Small intestine (tissue), 7 donors: ENCODE measurements at regions not wholly inside any gene's neighbourhood (a gene's known extent, or its start where the extent isn't known, plus 50 kb on each side); places are given as distances from the start of the nearest gene placed in this dataset.

Experiments
- DNase-seq, 2 donors: peaks; one replicate each; pipeline versions ENCODE4 v3.0.0 to v3.0.0-alpha.2; 2013
- FAIRE-seq: peaks from 2 replicates; lab custom pipeline; 2012; peaks lifted over from hg19 to GRCh38; lab: Jason Lieb, UNC
- H3K27ac ChIP-seq, 3 donors: one replicate each; pipeline ENCODE4 v1.5.1; 2013; ENCODE audit warnings: low read length in 2 of 3, mild to moderate bottlenecking in 2 of 3, control low read depth in 1 of 3, inconsistent platforms in 1 of 3, low read depth in 1 of 3, moderate library complexity in 1 of 3
- H3K27me3 ChIP-seq, 3 donors: one replicate each; pipeline ENCODE4 v1.6.1; 2013; ENCODE audit warnings: low read length in 3 of 3, inconsistent platforms in 1 of 3; ENCODE audit not compliant: control insufficient read depth in 3 of 3, insufficient read depth in 3 of 3
- H3K36me3 ChIP-seq, 3 donors: one replicate each; pipeline ENCODE4 v1.6.1; 2013; ENCODE audit warnings: low read length in 3 of 3, inconsistent platforms in 1 of 3, low read depth in 1 of 3, mild to moderate bottlenecking in 1 of 3, moderate library complexity in 1 of 3; ENCODE audit not compliant: control insufficient read depth in 3 of 3, insufficient read depth in 2 of 3
- H3K4me1 ChIP-seq, 3 donors: one replicate each; pipeline ENCODE4 v1.6.1; 2013; ENCODE audit warnings: low read length in 2 of 3, inconsistent platforms in 1 of 3, low read depth in 1 of 3, mild to moderate bottlenecking in 1 of 3, moderate library complexity in 1 of 3; ENCODE audit not compliant: control insufficient read depth in 3 of 3, insufficient read depth in 2 of 3
- H3K4me3 ChIP-seq, 3 donors: one replicate each; pipeline ENCODE4 v1.5.1; 2013; ENCODE audit warnings: low read length in 3 of 3, control low read depth in 1 of 3, inconsistent platforms in 1 of 3, low read depth in 1 of 3, mild to moderate bottlenecking in 1 of 3, moderate library complexity in 1 of 3
- H3K9me3 ChIP-seq, 2 donors: one replicate each; pipeline ENCODE4 v1.6.1; 2013; ENCODE audit warnings: low read depth in 1 of 2, low read length in 1 of 2; ENCODE audit not compliant: control insufficient read depth in 2 of 2, insufficient read depth in 1 of 2
- WGBS, 3 donors: extraction: QIAGEN DNeasy Blood & Tissue Kit; methylation state at CpG; one replicate each; pipeline ENCODE4 v1.1.7; 2013; 5-methylcytosine and 5-hydroxymethylcytosine counted together
- donor health status: healthy with polysubstance abuse.
- donor health status: control.
- donor health status: control.
- donor health status: Bipolar disorder and iron deficiency.
- donor health status: healthy.

DNA sequence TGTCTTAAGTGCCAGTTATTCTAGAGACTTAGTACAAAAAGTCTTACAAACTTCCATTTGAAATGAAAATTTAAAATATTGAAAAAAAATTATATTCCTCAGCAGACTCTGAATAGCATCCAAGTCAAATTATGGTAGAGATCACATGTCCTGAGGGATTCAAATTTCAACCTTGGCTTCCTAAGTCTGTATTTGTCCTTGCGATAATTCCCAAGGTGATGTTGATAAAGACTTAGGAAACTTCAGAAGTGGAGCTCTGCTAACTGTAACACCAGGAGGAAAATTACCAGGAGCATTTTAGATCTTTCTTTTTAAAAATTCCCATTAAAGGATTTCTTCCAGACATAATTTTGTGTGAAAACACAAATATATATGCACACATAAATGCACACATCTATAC is 178.3 kb downstream of the IPO8 start:
- DNase-seq, result no peak
- WGBS, 3 donors, result 23 to 69% (median 53%) methylated on average over 1 of the region's 1 CpG
- no peak overlapping the region for H3K4me3 ChIP-seq

DNA sequence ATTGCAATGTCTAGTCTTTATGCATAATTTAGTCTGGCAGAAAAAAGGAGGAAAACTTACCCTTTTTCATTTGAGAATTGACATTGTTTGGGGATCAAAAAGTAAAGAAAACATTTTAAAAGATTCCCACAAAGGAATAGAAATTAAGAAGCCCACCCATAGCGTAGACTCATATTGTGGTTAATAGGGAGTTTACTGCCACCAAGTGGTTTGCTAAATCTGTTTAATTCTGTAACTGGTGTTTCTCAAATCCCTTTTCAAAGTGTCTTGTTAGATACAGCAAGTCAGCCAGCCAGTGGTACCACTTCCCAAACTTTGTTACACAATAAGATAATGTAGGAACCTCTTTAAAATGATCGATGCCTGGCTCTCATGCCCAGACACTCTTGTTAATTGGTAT is 180.3 kb downstream of the IPO8 start:
- H3K36me3 ChIP-seq, result no peaks in the 10 kb centered on the region
- H3K9me3 ChIP-seq, result no peaks in the 10 kb centered on the region
- no peak overlapping the region for H3K27ac ChIP-seq
- H3K27me3 ChIP-seq, result no peaks in the 10 kb centered on the region
- WGBS, 3 donors, result 57 to 77% (median 67%) methylated on average over 2 of the region's 2 CpGs
- DNase-seq, result peak in 1 of 2 donors; percentile 3
- H3K4me3 ChIP-seq, result no peak overlapping the region
- no peaks in the 10 kb centered on the region for H3K4me1 ChIP-seq
- FAIRE-seq, result no peak

More for the DNA sequence above, 178.3 kb downstream of the IPO8 start:
- Histone ChIP-seq H3K4me1 (no peaks in the 10 kb centered on the region), H3K27ac (no peak overlapping the region), H3K36me3 (no peaks in the 10 kb centered on the region), H3K9me3 (no peaks in the 10 kb centered on the region), H3K27me3 (no peaks in the 10 kb centered on the region)
- FAIRE-seq, result no peak

DNA sequence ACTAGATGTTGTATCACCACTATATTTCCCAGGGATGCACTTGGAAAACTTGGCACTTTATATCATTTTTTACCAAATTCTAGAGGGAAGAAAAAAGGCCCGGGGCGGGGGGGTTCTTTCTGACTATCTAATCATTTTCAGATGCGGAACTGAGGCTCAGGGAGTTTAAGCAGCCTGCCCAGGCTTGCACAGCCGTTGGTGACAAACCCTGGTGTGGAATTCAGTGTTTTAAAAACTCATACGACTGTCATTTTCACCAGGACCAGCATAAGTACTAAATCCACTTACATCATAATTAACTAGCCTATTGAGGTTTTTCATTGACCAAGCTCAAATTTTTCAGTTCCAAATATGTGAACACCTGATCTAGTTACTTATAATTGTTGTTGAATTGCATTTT is 181.0 kb downstream of the IPO8 start:
- DNase-seq, result no peak
- H3K27ac ChIP-seq, result no peak overlapping the region
- H3K36me3 ChIP-seq, result no peaks in the 10 kb centered on the region
- no peaks in the 10 kb centered on the region for H3K27me3 ChIP-seq
- no peaks in the 10 kb centered on the region for H3K4me1 ChIP-seq
- H3K9me3 ChIP-seq, result no peaks in the 10 kb centered on the region
- H3K4me3 ChIP-seq, result no peak overlapping the region
- 69 to 82% (median 74%) methylated on average over 5 of the region's 5 CpGs for WGBS, 3 donors
- no peak for FAIRE-seq

DNA sequence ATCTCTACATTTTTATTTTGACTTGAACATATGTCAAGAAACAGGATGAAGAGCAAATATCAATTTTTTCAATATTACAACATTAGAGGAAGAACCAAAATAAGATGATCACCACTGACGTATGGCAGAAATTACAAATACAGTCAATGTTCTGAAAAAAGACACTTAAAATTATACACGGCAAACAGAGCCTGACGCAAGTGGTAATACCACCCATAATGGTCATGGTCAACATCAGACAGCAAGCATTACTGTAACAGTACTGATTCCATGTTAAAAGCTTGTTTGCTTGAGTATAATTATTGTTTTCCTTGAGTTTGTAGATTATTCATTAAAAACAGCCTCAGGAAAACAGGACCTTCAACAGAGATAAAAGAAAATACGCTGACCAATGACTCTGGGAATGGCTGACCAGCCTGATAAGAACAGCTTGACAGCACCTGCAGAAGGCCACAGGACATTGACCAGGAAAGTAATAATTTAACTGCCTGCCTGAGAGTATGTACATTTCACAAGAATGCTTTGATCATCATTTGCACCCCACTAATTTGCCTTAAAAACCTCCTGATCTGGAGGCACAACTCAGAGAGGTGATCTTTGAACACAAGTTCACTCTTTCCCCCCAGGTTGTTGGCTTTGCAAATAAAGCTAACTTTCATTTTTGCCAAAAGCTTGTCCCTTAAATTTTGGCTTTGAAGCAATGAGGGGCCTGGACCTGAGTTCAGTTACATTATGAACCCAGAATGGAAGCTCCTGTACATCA is 187.3 kb downstream of the IPO8 start:
- Histone ChIP-seq H3K27me3 (no peaks in the 10 kb centered on the region), H3K27ac (no peak overlapping the region), H3K4me1 (no peaks in the 10 kb centered on the region), H3K4me3 (no peak overlapping the region), H3K9me3 (no peaks in the 10 kb centered on the region), H3K36me3 (no peaks in the 10 kb centered on the region)
- WGBS, 3 donors, result 71 to 85% (median 73%) methylated on average over 4 of the region's 4 CpGs
- FAIRE-seq (no peak), DNase-seq (no peak)

DNA sequence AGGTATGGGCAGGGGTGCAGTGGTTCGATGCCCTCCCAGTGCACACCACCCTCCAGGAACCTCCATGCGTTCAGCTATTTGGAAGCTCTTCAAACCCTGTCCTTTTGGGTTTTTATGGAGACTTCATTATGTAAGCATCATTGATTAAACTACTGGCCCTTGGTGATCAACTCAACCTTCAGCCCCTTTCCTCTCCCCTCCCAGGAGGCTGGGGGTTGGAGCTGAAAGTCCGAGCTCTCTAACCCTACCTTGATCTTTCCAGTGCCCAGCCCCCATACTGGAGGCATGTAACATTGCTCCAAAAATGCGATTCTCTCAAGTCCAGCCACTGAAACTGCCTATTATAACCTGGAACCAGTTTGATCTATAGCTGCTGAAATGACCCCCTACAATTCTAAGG is 188.1 kb downstream of the IPO8 start:
- H3K27ac ChIP-seq, result no peak overlapping the region
- FAIRE-seq, result no peak
- DNase-seq, result no peak
- H3K4me1 ChIP-seq, result no peaks in the 10 kb centered on the region
- 85 to 90% (median 88%) methylated on average over 4 of the region's 4 CpGs for WGBS, 3 donors
- H3K27me3 ChIP-seq, result no peaks in the 10 kb centered on the region
- H3K36me3 ChIP-seq, result no peaks in the 10 kb centered on the region
- no peaks in the 10 kb centered on the region for H3K9me3 ChIP-seq
- H3K4me3 ChIP-seq, result no peak overlapping the region

DNA sequence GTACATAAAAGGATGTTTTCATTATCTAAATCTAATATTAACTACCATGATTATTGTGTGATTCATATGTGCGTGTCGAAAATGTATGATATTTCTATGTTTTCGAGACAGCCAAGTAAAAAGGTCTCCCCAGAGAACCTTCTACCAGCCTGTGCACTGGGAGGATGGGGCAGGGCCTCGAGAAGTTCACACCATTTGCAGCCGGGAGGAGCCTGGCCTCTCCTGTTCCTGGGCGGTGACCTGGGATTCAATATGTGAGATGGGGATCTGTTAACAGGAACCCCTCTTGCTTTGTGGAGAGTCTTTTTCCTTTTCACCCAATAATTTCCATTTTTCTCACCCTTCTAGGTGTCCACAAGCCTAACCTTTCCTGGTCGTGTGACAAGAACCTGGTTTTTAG is 189.3 kb downstream of the IPO8 start:
- H3K36me3 ChIP-seq, result no peaks in the 10 kb centered on the region
- FAIRE-seq (no peak), DNase-seq (no peak)
- H3K9me3 ChIP-seq, result no peaks in the 10 kb centered on the region
- H3K27ac ChIP-seq, result no peak overlapping the region
- no peaks in the 10 kb centered on the region for H3K27me3 ChIP-seq
- WGBS, 3 donors, result 74 to 84% (median 78%) methylated on average over 7 of the region's 7 CpGs
- H3K4me1 ChIP-seq, result no peaks in the 10 kb centered on the region
- no peak overlapping the region for H3K4me3 ChIP-seq

DNA sequence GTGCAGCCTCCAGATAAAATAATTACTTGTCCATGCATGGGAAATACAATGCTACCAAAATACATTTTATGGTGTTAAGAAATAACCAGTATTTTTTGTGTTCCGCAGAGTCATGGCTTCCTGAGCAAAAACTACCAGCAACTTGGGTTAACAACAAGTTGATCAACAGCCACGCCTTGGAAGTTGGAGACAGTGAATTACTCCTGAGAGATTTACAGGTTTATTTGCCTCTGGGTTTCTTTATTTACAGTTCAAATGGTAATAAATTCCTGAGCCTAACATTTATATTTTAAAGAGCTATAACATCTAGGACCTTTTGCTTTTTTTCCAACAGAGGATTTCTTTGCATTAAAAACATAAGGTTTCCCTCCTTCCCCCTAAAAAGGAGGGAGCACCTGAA is 194.0 kb downstream of the IPO8 start:
- no peaks in the 10 kb centered on the region for H3K36me3 ChIP-seq
- no peak for FAIRE-seq

DNA sequence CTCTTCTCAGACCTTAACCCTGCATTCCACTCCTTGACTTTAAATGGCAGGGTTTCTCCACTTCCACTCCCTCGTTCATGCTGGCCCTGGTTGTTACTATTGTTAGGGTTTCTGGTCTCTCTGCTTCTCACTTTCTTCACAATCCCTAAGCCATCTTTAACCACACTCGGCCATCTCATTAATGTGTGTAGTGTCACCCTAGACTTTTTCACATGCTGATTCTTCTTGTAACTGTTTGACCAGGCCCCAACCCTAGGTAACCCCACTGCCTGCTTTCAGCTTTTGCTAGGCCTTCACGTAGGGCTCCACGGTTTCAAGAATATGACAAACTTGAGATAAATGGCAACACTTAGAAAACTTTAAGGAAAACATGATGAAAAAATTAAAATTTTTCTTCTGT is 195.1 kb downstream of the IPO8 start:
- Histone ChIP-seq H3K9me3 (no peaks in the 10 kb centered on the region), H3K4me1 (no peaks in the 10 kb centered on the region), H3K36me3 (no peaks in the 10 kb centered on the region), H3K27ac (no peak overlapping the region), H3K4me3 (no peak overlapping the region), H3K27me3 (no peaks in the 10 kb centered on the region)
- DNase-seq (no peak), FAIRE-seq (no peak)
- WGBS, 3 donors, result 56 to 86% (median 68%) methylated on average over 4 of the region's 4 CpGs

More for the DNA sequence above, 194.0 kb downstream of the IPO8 start:
- Histone ChIP-seq H3K27ac (no peak overlapping the region), H3K9me3 (no peaks in the 10 kb centered on the region), H3K4me1 (no peaks in the 10 kb centered on the region), H3K27me3 (no peaks in the 10 kb centered on the region), H3K4me3 (no peak overlapping the region)
- WGBS, 3 donors, result 41 to 67% (median 61%) methylated on average over 2 of the region's 2 CpGs
- DNase-seq, result no peak
